Hindlimb muscle (tissue), 1 donor: ENCODE measurements at regions not wholly inside any gene's neighbourhood (a gene's known extent, or its start where the extent isn't known, plus 50 kb on each side); places are given as distances from the start of the nearest gene placed in this dataset.
"Not testable (repeated sequence)": the region's sequence is repeated elsewhere in the genome, so short reads cannot be mapped to it uniquely, and the experiment has no call there.

ENCODE experiments used
- DNase-seq: peaks from one replicate; pipeline ENCODE4 v3.0.0-alpha.2; 2013

- DNase-seq = not testable (repeated sequence)
These were observed 252.4 kb downstream of the SPATA31A6 start for GRCh38 chr9:42435715-42436342.

DNA sequence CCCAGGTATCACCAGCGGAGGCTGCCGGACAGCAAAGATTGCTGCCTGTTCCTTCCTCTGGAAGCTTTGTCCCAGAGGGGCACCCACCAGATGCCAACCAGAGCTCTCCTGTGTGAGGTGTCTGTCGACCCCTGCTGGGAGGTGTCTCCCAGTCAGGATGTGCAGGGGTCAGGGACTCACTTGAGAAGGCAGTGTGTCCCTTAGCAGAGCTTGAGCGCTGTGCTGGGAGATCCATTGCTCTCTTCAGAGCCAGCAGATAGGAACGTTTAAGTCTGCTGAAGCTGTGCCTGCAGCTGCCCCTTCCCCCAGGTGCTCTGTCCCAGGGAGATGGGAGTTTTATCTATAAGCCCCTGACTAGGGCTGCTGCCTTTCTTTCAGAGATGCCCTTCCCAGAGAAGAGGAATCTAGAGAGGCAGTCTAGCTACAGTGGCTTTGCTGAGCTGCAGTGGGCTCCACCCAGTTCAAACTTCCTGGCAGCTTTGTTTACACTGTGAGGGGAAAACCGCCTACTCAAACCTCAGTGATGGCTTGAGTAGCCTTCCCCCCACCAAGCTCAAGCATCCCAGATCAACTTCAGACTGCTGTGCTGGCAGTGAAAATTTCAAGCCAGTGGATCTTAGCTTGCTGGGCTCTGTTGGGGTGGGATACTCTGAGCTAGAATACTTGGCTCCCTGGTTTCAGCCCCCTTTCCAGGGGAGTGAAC lies 253.7 kb downstream of the SPATA31A6 start:
- DNase-seq = not testable (repeated sequence)

DNA sequence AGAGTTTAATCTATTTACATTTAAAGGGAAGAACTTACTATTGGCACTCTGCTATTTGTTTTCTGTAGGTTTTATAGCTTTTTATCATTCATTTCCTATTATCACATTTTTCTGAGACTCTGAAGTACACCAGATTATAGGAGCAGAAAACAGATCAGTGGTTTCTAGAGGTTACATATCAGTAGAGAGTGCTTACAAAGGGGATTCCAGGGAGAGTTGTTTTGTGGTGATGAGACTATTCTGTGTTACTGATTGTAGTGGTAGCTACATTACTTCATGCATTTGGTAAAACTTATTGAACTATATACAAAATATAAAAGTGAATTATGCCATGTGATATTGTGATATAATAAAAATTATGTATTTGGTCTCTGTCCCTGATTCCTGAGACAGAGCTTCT lies 259.2 kb downstream of the SPATA31A6 start:
- DNase-seq = not testable (repeated sequence)

DNA sequence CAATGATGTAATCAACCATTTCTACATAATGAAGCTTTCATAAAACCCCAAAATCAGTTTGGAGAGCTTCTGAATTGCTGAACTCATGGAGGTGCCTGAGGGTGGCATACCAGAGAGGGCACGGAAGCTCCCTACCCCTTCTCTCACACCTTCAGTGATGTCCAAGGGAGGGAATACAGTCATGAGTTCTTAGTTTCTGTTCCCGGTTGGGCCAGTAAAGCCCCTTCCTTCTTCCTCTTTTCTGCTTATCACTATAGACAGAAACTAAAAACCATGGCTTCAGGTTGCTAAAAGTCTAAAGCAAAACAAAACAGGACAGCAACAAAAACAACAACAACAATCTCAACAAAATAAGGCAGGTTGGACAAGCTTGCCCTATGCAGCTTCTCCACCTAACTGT lies 260.0 kb downstream of the SPATA31A6 start:
- DNase-seq = not testable (repeated sequence)

GRCh38 chr9:42461436-42461835 lies 278.0 kb downstream of the SPATA31A6 start:
- DNase-seq = not testable (repeated sequence)

GRCh38 chr9:42461863-42462262 lies 278.4 kb downstream of the SPATA31A6 start:
- DNase-seq = not testable (repeated sequence)

DNA sequence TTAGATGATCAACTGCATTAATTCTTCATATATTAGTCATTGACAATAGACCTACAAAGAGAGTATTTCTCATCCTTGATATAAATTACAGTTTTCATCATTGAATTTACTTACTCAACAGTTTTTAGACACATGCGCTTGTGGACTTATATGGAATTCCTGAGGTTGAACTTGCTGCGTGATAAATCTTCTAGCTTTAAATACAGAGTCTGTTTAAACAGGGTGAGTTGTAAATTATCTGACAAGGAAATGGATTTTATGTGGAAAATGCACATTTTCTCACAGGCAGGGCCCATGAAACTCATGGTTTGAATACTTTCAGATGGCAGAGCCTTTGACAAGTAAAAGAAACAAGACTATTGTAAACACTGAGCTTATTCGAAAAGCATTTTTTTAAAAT lies 280.5 kb downstream of the SPATA31A6 start:
- not testable (repeated sequence) for DNase-seq

GRCh38 chr9:42470577-42470976 lies 287.1 kb downstream of the SPATA31A6 start:
- DNase-seq = peak; percentile 30

DNA sequence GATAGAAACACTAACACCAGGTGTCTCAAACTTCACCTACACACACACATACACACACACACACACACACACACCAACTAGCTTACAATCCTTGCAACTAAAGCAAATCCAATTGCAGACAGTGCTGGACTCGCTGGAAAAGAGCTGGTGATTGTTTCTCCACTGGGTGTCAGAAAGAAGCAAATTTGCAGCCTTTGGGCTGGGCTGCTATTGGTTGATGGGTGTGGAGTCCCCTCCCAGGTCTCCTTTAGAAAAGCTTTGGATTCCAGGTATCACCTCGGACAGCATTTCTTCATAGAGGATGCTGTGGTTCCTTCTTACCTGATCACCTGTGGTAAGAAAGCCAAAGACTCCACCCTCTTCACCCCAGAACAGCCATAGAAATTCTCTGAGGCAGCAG lies 307.5 kb downstream of the SPATA31A6 start:
- DNase-seq = not testable (repeated sequence)

DNA sequence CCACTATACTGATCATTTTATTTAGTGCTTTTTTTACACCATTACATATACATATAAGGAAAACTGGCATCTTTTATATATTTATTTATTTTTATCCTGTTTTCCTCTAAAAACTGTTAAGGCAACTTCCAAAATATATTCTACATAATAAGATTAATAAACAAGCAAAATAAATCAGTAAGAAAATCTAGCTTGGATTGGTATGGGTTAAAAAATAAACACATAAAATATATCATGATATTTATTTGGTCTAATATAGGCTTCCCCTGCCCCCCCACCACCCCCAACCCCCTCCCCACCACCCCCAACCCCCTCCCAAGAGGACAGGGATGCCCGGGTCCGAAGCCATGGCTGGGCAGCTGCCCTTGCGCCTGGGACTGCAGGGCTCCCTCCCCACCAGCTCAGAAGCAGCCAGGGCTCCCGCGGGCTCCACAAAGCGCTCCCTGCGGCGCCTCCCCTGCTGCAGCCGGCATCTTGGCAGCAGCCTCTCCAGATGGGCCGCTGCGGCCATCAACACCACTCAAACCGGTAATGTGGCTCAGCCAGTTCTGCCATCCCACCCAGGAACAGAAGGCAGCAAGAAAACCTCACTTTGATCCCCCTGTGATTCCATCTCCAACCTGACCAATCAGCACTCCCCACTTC lies 319.3 kb downstream of the SPATA31A6 start:
- not testable (repeated sequence) for DNase-seq

DNA sequence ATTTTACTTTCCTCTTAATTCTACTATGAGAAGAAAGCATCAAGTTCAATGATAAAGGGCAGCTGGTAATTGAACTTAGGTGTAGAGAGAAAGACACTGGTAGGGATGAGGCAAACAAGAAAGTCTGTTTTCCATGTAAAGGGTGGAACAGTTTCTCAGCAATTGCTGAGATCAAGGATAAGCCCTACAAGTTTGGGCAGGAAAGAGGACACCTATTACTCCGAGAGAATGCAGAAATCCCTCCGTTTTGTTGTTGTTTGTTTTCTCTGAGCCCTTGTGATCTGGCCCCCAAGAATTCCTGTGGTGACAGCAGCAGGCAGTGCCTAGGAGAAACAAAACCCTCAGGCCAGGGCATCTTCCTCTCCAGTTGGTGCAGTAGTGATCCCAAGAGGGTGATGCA lies 324.7 kb downstream of the SPATA31A6 start:
- DNase-seq = not testable (repeated sequence)

DNA sequence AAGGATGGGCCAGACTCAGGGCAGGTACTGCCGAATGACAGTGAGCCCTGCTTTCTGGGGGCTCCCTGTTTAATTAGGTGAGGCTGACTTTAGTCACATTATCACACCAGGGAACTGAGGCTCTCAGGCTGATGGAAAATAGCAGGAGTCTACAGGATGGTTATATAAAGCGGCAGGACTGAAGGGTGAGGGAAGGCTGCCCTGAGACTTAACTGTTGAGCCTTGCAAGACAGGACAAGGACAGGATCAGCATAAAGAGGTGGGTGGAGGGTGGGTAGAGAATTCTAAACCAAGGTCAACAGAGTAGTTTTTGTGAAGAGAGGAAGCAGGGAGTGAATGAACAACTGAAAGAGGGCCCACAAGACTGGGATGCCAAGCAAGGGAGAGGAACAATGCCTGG lies 330.1 kb downstream of the SPATA31A6 start:
- not testable (repeated sequence) for DNase-seq

GRCh38 chr9:42534325-42534983 lies 351.0 kb downstream of the SPATA31A6 start:
- DNase-seq = peak; percentile 25

- DNase-seq = not testable (repeated sequence)
These were observed 351.5 kb downstream of the SPATA31A6 start for GRCh38 chr9:42534984-42535325.

DNA sequence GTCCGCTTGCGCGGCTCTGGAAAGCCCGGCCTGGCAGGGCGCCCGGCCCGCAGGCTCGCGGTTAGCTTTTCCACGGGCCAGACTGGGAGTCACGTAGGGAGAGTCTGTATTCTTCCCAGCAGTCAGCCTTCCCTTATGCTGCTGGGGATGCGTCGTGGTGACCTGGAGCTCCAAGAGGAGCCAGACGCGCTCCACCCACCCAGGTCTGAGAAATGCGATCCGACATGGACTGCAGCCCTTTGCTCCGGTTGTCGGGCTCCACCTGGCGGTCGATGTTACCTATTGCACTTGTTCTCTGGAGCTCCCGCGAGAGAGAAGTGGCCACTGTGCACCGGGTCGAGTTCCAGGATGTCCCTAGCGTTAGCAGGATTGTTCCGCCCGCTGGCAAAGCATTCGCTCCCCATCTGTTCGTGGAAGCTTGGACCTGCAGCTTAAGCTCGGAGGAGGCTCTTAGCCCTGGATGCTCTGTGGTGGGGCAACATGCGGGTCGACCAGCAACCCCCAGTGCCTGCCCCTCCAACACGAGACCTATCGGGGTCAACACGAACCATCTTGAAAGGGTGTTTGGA lies 367.4 kb downstream of the SPATA31A6 start:
- not testable (repeated sequence) for DNase-seq

DNA sequence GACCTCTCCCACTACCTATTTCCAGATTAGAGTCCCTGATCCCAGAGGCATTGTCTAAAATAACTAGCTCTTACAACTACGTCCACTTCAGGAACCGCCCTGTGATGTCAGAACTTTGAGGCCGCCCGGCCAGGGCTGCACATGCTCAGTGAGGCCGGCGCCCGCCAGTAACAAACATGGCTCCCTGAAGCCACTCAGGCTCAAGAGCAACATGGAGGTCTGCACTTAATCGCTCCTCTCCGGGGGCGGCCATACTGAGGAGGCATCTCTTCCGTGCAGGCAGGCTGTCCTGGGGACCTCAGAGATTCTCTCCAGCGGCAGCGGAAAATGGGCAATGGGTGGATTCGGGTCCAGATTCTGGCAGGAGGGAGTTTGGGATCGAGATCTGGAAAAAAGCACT lies 385.1 kb downstream of the SPATA31A6 start:
- DNase-seq = not testable (repeated sequence)

DNA sequence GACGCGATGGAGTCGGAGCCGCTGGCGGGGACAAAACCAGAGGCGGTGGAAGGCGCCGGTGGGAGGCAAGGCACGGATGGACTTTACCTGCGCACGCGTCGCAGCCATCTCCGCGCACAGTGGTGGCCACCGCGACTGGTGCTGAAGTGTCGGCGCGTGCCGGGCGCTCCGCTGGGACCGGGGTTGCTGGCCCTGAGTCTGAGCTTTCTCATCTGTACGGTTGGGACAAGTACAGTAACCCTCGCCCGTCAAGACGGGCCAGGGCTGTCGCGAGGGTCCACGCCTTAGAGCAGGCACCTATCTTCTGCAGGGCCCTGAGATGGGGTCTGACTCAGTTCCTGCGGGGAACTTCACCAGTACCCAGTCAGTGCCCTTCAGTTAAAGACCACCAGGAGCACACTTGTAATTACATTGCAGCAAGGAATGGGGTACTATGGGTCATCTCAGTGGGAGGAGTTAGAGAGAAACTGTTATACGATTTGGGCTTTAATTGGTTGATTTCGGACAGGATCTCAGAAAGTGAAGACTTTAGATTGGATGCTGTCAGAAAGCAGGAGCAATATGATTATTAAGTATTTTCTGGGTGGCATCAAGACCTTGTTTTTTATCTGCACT lies 385.6 kb downstream of the SPATA31A6 start:
- not testable (repeated sequence) for DNase-seq

DNA sequence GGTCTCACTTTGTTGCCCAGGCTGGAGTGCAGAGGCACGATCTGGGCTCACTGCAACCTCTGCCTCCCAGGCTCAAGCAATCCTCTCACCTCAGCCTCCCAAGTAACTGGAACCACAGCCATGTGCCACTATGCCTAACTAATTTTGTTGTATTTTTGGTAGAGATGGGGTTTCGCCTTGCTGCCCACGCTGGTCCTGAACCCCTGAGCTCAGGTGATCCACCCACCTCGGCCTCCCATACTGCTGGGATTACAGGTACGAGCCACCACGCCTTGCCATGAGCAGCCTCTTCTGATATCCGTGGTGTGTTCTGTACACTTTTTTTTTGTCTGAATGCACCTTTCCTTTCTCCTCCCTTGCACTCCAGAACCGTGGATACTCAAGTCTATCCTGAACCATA lies 394.4 kb downstream of the SPATA31A6 start:
- not testable (repeated sequence) for DNase-seq
